ENCODE measurements at regions not wholly inside any gene's neighbourhood (a gene's known extent, or its start where the extent isn't known, plus 50 kb on each side); places are given as distances from the start of the nearest gene placed in this dataset.

DNA sequence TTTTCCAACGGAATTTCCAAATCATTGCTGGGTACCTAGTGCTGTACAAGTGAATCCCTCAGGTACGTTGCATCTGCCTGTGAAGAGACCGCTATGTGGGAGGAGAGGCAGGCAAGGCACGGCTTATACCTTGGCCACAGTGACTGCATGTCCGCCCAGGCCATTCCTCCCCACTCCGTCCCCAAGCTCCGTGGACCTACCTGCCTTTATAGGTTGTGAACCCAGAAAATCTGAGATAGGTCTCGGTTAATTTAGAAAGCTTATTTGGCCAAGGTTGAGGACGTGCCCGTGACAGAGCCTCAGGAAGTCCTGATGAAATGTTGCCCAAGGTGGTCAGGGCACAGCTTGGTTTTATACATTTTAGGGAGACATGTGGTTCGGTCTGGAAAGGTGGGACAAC lies 218.5 kb upstream of the TSHZ3 start:
- no CpG with 5 or more reads among the region's 11 CpGs for WGBS (ENCODE audit: extremely low coverage, insufficient coverage, low lambda C conversion rate)

DNA sequence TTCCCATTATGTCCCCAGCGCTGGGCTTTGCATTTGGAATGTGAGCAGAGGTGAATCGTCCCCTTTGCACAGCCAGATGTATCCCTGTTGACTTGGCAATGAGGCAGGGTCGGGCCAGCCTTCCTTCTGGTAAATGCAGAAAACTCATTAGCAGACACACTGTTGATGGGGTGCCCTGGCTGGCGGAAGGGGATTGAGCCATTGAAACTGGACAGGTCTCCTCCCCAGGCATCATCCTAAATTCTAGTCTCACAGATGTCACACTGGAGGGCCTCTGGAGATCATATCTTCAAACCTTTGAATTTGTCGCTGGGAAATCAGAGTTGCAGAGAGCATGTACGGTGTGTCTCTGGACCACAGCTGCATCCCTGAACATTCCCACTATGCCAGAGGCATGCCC lies 219.5 kb upstream of the TSHZ3 start:
- Histone ChIP-seq H3K18ac (ENCODE audit: low read length) (no peak overlapping the region), H2BK120ac (ENCODE audit: low read depth, low read length) (no peak overlapping the region), H3K27me3 (ENCODE audit: insufficient read depth, low read length, poor library complexity) (no peaks in the 10 kb centered on the region), H3K4me1 (ENCODE audit: control insufficient read depth, low read depth, low read length) (peaks cover 4% of the 10 kb centered on the region), H3K4me2 (ENCODE audit: low read length) (no peak overlapping the region), H3K4ac (ENCODE audit: low read depth, low read length) (no peak overlapping the region), H2BK5ac (ENCODE audit: low read length) (no peak overlapping the region), H3K56ac (ENCODE audit: low read length) (peak overlapping the region; percentile 56), H2BK15ac (replicated peaks; ENCODE audit: low read depth) (no peak overlapping the region), H4K8ac (ENCODE audit: low read depth, low read length) (no peak overlapping the region), H3K4me3 (ENCODE audit: low read length) (no peak overlapping the region), H2AK5ac (ENCODE audit: low read length) (no peak overlapping the region), H4K5ac (ENCODE audit: low read length) (no peak overlapping the region), H3K27ac (ENCODE audit: low read depth, low read length) (no peak overlapping the region), H3K79me1 (ENCODE audit: low read length) (no peaks in the 10 kb centered on the region), H3K36me3 (ENCODE audit: control insufficient read depth, insufficient read depth, low read length) (no peaks in the 10 kb centered on the region), H3K79me2 (ENCODE audit: control insufficient read depth, insufficient read depth, low read length) (no peaks in the 10 kb centered on the region), H3K23ac (ENCODE audit: low read length) (no peak overlapping the region), H3K9ac (ENCODE audit: low read length) (no peak overlapping the region)
- no CpG with 5 or more reads among the region's 6 CpGs for WGBS (ENCODE audit: extremely low coverage, insufficient coverage, low lambda C conversion rate)
- DNase-seq, result no peak

More for the DNA sequence above, 218.5 kb upstream of the TSHZ3 start:
- H3K23ac ChIP-seq (ENCODE audit: low read length), result no peak overlapping the region
- no peak overlapping the region for H4K5ac ChIP-seq (ENCODE audit: low read length)
- no peak overlapping the region for H3K4ac ChIP-seq (ENCODE audit: low read depth, low read length)
- peaks cover 4% of the 10 kb centered on the region for H3K4me1 ChIP-seq (ENCODE audit: control insufficient read depth, low read depth, low read length)
- no peaks in the 10 kb centered on the region for H3K36me3 ChIP-seq (ENCODE audit: control insufficient read depth, insufficient read depth, low read length)
- H3K27ac ChIP-seq (ENCODE audit: low read depth, low read length), result no peak overlapping the region
- H2AK5ac ChIP-seq (ENCODE audit: low read length), result no peak overlapping the region
- no peak overlapping the region for H4K8ac ChIP-seq (ENCODE audit: low read depth, low read length)
- H3K79me2 ChIP-seq (ENCODE audit: control insufficient read depth, insufficient read depth, low read length), result no peaks in the 10 kb centered on the region
- no peak overlapping the region for H3K56ac ChIP-seq (ENCODE audit: low read length)
- no peak overlapping the region for H2BK120ac ChIP-seq (ENCODE audit: low read depth, low read length)
- H2BK5ac ChIP-seq (ENCODE audit: low read length), result no peak overlapping the region
- no peaks in the 10 kb centered on the region for H3K79me1 ChIP-seq (ENCODE audit: low read length)
- no peak overlapping the region for H2BK15ac ChIP-seq (replicated peaks; ENCODE audit: low read depth)
- no peak overlapping the region for H3K18ac ChIP-seq (ENCODE audit: low read length)
- no peak overlapping the region for H3K9ac ChIP-seq (ENCODE audit: low read length)
- DNase-seq, result no peak
- H3K27me3 ChIP-seq (ENCODE audit: insufficient read depth, low read length, poor library complexity), result no peaks in the 10 kb centered on the region
- no peak overlapping the region for H3K4me3 ChIP-seq (ENCODE audit: low read length)
- no peak overlapping the region for H3K4me2 ChIP-seq (ENCODE audit: low read length)

DNA sequence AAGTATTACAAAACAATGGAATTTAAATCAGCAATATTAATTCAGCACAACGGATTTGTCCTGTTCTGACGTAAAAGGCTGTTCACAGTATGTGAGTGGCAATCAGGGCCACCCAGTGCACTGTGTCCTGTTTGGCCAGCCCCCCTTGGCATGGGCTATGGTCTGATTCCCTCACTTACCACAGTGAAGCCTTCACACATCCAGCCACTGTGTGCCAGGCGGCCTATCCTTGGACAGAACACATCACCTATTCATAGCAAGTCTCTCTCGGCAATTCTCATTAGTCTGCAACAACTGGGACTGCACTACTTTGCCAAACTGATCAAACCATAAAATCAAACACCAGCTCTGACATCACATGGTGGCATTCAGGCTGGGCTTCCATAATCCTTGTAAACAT lies 221.5 kb upstream of the TSHZ3 start:
- Histone ChIP-seq H3K27me3 (ENCODE audit: insufficient read depth, low read length, poor library complexity) (no peaks in the 10 kb centered on the region), H4K5ac (ENCODE audit: low read length) (no peak overlapping the region), H3K79me2 (ENCODE audit: control insufficient read depth, insufficient read depth, low read length) (no peaks in the 10 kb centered on the region), H2BK120ac (ENCODE audit: low read depth, low read length) (no peak overlapping the region), H3K36me3 (ENCODE audit: control insufficient read depth, insufficient read depth, low read length) (no peaks in the 10 kb centered on the region), H3K23ac (ENCODE audit: low read length) (no peak overlapping the region), H3K79me1 (ENCODE audit: low read length) (no peaks in the 10 kb centered on the region), H3K56ac (ENCODE audit: low read length) (no peak overlapping the region), H2AK5ac (ENCODE audit: low read length) (no peak overlapping the region), H2BK5ac (ENCODE audit: low read length) (no peak overlapping the region), H3K4ac (ENCODE audit: low read depth, low read length) (no peak overlapping the region), H3K27ac (ENCODE audit: low read depth, low read length) (no peak overlapping the region), H3K9ac (ENCODE audit: low read length) (no peak overlapping the region), H3K4me2 (ENCODE audit: low read length) (no peak overlapping the region), H2BK15ac (replicated peaks; ENCODE audit: low read depth) (no peak overlapping the region), H4K8ac (ENCODE audit: low read depth, low read length) (no peak overlapping the region), H3K18ac (ENCODE audit: low read length) (no peak overlapping the region), H3K4me3 (ENCODE audit: low read length) (no peak overlapping the region), H3K4me1 (ENCODE audit: control insufficient read depth, low read depth, low read length) (peaks cover 4% of the 10 kb centered on the region)
- WGBS (ENCODE audit: extremely low coverage, insufficient coverage, low lambda C conversion rate), result no CpG with 5 or more reads among the region's 4 CpGs
- no peak for DNase-seq

DNA sequence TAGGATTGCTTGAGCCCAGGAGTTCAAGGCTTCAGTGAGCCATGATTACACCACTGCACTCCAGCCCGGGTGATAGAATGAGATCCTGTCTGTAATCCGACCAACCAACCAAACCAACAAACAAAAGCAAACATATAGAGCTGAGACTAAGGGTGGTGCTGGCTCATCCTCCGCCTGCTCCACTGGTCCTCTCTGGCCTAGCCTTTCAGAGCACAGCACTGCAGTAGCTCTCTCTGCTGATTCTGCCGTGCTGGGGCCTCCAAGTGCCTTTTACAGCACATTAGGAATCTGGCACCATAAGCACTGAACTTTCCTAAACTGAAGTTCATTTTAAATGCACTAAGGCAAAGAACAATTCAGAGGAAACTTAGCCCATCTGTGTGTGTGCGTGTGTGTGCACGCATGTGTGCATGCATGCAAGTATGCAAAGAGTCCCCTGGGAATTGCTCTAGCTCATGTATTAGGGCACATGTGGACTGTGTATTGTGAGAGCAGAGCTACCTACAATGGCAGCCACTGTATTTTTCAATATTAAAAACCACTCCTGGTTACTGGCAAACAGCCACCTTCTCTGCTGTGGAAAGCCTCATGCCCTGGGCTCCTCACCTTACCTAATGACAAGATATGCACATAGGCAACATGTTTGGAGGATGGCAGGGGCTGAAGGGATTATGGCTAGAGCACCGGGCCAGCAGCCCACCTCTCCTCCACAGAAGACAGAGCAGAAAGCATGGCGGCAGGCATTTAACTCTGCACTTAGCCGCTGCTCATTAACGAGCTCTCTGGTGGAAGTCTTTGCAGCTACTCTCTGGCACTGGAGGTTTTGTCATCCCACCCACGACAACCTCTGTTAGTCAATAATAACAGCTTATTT lies 223.1 kb upstream of the TSHZ3 start:
- Histone ChIP-seq H3K36me3 (ENCODE audit: control insufficient read depth, insufficient read depth, low read length) (no peaks in the 10 kb centered on the region), H3K79me1 (ENCODE audit: low read length) (no peaks in the 10 kb centered on the region), H3K4me2 (ENCODE audit: low read length) (no peak overlapping the region), H3K4ac (ENCODE audit: low read depth, low read length) (no peak overlapping the region), H3K56ac (ENCODE audit: low read length) (no peak overlapping the region), H3K4me1 (ENCODE audit: control insufficient read depth, low read depth, low read length) (peaks cover 4% of the 10 kb centered on the region), H4K5ac (ENCODE audit: low read length) (no peak overlapping the region), H3K79me2 (ENCODE audit: control insufficient read depth, insufficient read depth, low read length) (no peaks in the 10 kb centered on the region), H3K18ac (ENCODE audit: low read length) (no peak overlapping the region), H4K8ac (ENCODE audit: low read depth, low read length) (no peak overlapping the region), H3K9ac (ENCODE audit: low read length) (no peak overlapping the region), H2BK5ac (ENCODE audit: low read length) (no peak overlapping the region), H2BK15ac (replicated peaks; ENCODE audit: low read depth) (no peak overlapping the region), H2AK5ac (ENCODE audit: low read length) (no peak overlapping the region), H3K4me3 (ENCODE audit: low read length) (no peak overlapping the region), H2BK120ac (ENCODE audit: low read depth, low read length) (no peak overlapping the region), H3K23ac (ENCODE audit: low read length) (no peak overlapping the region), H3K27ac (ENCODE audit: low read depth, low read length) (no peak overlapping the region), H3K27me3 (ENCODE audit: insufficient read depth, low read length, poor library complexity) (no peaks in the 10 kb centered on the region)
- WGBS (ENCODE audit: extremely low coverage, insufficient coverage, low lambda C conversion rate), result no CpG with 5 or more reads among the region's 11 CpGs
- DNase-seq, result no peak

DNA sequence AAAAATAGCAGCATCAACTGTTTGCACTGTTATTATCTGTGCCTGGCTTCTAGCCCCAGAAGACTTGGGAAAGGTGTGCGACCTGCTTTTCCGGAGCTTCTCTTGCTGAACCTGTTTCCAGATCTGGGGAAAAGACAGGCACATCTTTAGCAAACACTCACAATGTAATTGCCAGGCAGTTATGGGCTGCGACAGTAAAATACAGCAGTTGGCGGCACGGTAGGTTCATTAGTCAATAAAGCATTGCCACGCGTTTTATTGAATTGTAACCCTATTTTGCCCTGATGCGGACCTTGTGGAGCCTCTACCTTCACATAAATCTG lies 223.7 kb upstream of the TSHZ3 start:
- H3K4me3 ChIP-seq (ENCODE audit: low read length), result no peak overlapping the region
- no peak overlapping the region for H2AK5ac ChIP-seq (ENCODE audit: low read length)
- H4K5ac ChIP-seq (ENCODE audit: low read length), result no peak overlapping the region
- H3K9ac ChIP-seq (ENCODE audit: low read length), result no peak overlapping the region
- H4K8ac ChIP-seq (ENCODE audit: low read depth, low read length), result no peak overlapping the region
- H3K23ac ChIP-seq (ENCODE audit: low read length), result no peak overlapping the region
- no peak overlapping the region for H3K27ac ChIP-seq (ENCODE audit: low read depth, low read length)
- no peak overlapping the region for H2BK5ac ChIP-seq (ENCODE audit: low read length)
- H3K56ac ChIP-seq (ENCODE audit: low read length), result no peak overlapping the region
- no peak overlapping the region for H2BK120ac ChIP-seq (ENCODE audit: low read depth, low read length)
- H3K4ac ChIP-seq (ENCODE audit: low read depth, low read length), result no peak overlapping the region
- WGBS (ENCODE audit: extremely low coverage, insufficient coverage, low lambda C conversion rate), result no CpG with 5 or more reads among the region's 8 CpGs
- no peaks in the 10 kb centered on the region for H3K79me2 ChIP-seq (ENCODE audit: control insufficient read depth, insufficient read depth, low read length)
- no peak for DNase-seq
- no peaks in the 10 kb centered on the region for H3K36me3 ChIP-seq (ENCODE audit: control insufficient read depth, insufficient read depth, low read length)
- H3K18ac ChIP-seq (ENCODE audit: low read length), result no peak overlapping the region
- H3K4me2 ChIP-seq (ENCODE audit: low read length), result no peak overlapping the region
- H3K4me1 ChIP-seq (ENCODE audit: control insufficient read depth, low read depth, low read length), result peaks cover under 1% of the 10 kb centered on the region
- H3K27me3 ChIP-seq (ENCODE audit: insufficient read depth, low read length, poor library complexity), result no peaks in the 10 kb centered on the region
- no peak overlapping the region for H2BK15ac ChIP-seq (replicated peaks; ENCODE audit: low read depth)
- no peaks in the 10 kb centered on the region for H3K79me1 ChIP-seq (ENCODE audit: low read length)

All from mesendoderm (in vitro differentiated cells).